Activated CD4-positive, alpha-beta T cell treated with anti-CD3 and anti-CD28 coated beads, Interleukin-2, amount 10 ng/mL, durations not matched to agents 7 days and 5 days (primary cell): ENCODE measurements at regions not wholly inside any gene's neighbourhood (a gene's known extent, or its start where the extent isn't known, plus 50 kb on each side); places are given as distances from the start of the nearest gene placed in this dataset.

Experiments used
- CTCF ChIA-PET: fragments of 350-600 bp; sonication (Branson Sonifier 250); formaldehyde crosslinking; loops from one replicate; lab custom pipeline; 2021; ENCODE audit warnings: antibody characterized with exemption; lab: Charles Lee
- POLR2A ChIA-PET: fragments of 350-600 bp; sonication (Branson Sonifier 250); formaldehyde crosslinking; loops from one replicate; lab custom pipeline; 2021; ENCODE audit warnings: antibody characterized with exemption; lab: Charles Lee
- DNase-seq: peaks from one replicate; pipeline ENCODE4 v3.0.0-alpha.2; 2020
- H3K27ac Mint-ChIP-seq: one replicate; pipeline ENCODE4 v1.8.0; 2021; ENCODE audit warnings: mild to moderate bottlenecking, moderate library complexity, mixed read lengths
- H3K27me3 Mint-ChIP-seq: one replicate; pipeline ENCODE4 v1.8.0; 2021; ENCODE audit warnings: mixed read lengths
- H3K36me3 Mint-ChIP-seq: one replicate; pipeline ENCODE4 v1.8.0; 2021; ENCODE audit warnings: low read depth, mixed read lengths
- H3K4me1 Mint-ChIP-seq: one replicate; pipeline ENCODE4 v1.8.0; 2021; ENCODE audit warnings: mixed read lengths
- H3K4me3 Mint-ChIP-seq: one replicate; pipeline ENCODE4 v1.8.0; 2021; ENCODE audit warnings: mild to moderate bottlenecking, moderate library complexity, mixed read lengths
- H3K9me3 Mint-ChIP-seq: one replicate; pipeline ENCODE4 v1.8.0; 2021; ENCODE audit warnings: mixed read lengths

DNA sequence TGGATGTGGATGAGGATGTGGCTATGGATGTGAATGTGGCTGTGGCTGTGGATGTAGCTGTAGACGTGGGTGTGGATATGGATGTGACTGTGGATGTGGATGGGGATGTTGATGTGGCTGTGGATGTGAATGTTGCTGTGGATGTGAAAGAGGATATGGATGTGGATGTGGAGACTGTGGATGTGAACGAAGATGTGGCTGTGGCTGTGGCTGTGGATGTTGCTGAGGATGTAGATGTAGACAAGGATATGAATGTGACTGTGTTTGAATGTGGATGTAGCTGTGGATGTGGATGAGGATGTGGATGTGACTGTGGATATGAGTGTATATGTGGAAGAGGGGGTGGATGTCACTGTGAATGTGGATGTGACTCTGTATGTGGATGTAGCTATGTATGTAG, 884.6 kb upstream of the CHAC2 start:
- Mint-ChIP-seq H3K27ac (no peak overlapping the region), H3K9me3 (peaks cover 2% of the 10 kb centered on the region), H3K36me3 (no peaks in the 10 kb centered on the region), H3K27me3 (no peaks in the 10 kb centered on the region), H3K4me3 (no peak overlapping the region), H3K4me1 (no peaks in the 10 kb centered on the region)
- CTCF ChIA-PET: no interaction called here
- POLR2A ChIA-PET: no interaction called here
- no peak for DNase-seq

DNA sequence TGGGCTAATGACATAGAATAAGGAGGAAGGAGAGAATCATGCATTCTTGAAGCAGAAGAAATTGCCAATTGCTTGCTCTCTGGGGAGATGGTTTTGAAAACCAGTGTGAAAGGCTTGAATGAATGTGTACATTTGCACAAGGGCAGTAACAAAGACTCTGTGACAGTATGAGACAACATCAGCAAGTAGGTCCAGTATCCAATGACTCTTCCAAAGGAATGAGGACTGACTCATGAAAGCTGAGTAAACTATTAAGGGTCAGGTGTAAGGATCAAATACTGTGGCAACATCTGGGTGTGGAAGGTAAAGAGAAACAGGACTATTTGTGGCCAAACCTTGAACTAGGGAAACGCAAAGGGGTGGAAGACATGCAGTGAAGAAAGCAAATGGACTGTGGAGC, 886.0 kb upstream of the CHAC2 start:
- Mint-ChIP-seq H3K9me3 (no peaks in the 10 kb centered on the region), H3K4me1 (no peaks in the 10 kb centered on the region), H3K36me3 (no peaks in the 10 kb centered on the region), H3K27me3 (no peaks in the 10 kb centered on the region), H3K27ac (no peak overlapping the region), H3K4me3 (no peak overlapping the region)
- ChIA-PET CTCF (no interaction called here), POLR2A (no interaction called here)
- no peak for DNase-seq

DNA sequence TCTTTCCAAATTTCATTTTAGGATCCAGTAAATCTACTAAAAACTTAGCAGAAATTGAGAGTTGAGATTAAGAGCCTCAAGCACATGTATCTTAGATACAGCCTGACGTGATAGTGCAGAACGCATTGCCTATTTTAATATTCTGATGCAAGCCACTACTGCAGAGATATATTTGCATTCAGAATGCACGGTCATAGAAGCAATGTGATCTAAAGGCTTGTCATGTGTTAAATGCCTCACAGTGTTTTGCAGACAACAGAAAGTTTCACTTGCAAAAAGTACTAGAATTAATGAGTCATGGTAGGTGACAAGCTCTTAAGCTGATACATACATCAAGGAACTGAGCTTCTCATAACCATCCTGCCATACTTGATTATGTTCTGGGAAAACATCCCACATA, 886.7 kb upstream of the CHAC2 start:
- no peak for DNase-seq
- Mint-ChIP-seq H3K4me1 (no peaks in the 10 kb centered on the region), H3K9me3 (no peaks in the 10 kb centered on the region), H3K36me3 (no peaks in the 10 kb centered on the region), H3K27ac (no peak overlapping the region), H3K4me3 (no peak overlapping the region), H3K27me3 (no peaks in the 10 kb centered on the region)
- ChIA-PET CTCF (no interaction called here), POLR2A (no interaction called here)

DNA sequence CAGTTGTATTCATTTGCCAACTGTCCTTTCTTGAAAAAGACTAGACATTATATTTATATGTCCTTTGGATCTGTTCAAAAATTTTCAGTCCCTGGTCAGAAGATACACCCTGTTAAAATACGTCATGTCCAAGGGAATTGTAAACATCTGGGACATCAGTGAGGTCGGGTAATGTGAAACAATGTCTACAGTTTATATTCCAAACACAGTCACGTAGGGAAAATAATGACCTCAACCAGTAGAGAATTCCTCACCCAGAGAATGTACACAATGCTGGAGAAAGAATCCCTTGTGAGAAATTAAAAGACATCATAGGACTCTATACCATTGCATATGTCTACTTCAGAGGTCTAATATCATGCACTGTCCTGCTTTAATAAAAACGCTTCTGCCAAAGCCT, 888.0 kb upstream of the CHAC2 start:
- no peaks in the 10 kb centered on the region for H3K36me3 Mint-ChIP-seq
- H3K4me3 Mint-ChIP-seq: no peak overlapping the region
- no peaks in the 10 kb centered on the region for H3K9me3 Mint-ChIP-seq
- ChIA-PET POLR2A (no interaction called here), CTCF (no interaction called here)
- no peak overlapping the region for H3K27ac Mint-ChIP-seq
- no peaks in the 10 kb centered on the region for H3K27me3 Mint-ChIP-seq
- DNase-seq: no peak
- no peaks in the 10 kb centered on the region for H3K4me1 Mint-ChIP-seq

DNA sequence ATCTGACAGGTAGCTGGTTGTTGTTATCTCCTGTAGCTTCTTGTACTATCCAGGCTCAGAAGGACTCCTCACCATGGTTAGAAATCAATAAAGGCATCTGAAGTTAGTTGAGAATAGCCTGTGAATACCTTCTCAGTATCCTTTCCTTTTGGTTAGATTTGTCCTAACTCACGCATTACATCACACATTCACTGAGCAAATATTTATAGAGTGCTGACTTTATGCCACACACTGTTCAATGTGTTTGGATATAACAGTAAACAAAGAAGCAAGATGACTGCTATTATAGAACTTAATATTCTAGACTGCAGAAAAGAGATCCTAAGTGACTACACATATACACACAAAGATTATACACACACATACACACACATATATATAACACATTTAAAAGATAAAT, 889.9 kb upstream of the CHAC2 start:
- no peaks in the 10 kb centered on the region for H3K4me1 Mint-ChIP-seq
- H3K27me3 Mint-ChIP-seq: no peaks in the 10 kb centered on the region
- H3K9me3 Mint-ChIP-seq: no peaks in the 10 kb centered on the region
- H3K36me3 Mint-ChIP-seq: no peaks in the 10 kb centered on the region
- ChIA-PET CTCF (no interaction called here), POLR2A (no interaction called here)
- H3K27ac Mint-ChIP-seq: no peak overlapping the region
- DNase-seq: no peak
- no peak overlapping the region for H3K4me3 Mint-ChIP-seq

DNA sequence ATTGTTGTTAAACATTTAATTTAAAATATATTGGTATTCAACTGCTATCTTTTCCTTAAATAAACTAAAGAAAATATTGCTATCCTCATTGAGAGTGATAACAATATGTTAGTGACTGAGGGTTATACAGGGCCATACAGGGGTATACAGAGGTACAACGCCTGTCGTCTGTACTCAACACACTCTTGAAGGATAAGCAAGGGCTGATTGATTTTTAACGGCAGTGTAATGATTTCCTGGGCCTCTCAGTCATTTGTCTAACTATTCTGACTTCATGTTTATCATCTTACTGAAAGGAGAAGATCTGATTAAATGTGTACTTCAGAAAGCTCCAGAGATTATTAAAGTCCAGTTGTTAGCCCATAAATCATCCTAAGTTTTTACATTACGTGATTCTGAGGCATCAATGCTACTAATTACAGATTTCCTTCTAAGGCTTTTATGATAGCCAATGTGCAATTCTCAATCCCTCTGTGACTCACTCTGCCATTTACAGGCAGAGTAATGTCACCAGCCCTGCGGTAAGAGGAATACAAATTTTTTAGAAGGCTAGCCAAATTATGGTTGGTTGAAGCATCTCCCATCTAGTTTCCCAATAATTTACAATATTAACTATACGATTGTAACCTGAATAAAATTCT, 893.0 kb upstream of the CHAC2 start:
- Mint-ChIP-seq H3K27me3 (no peaks in the 10 kb centered on the region), H3K4me1 (no peaks in the 10 kb centered on the region), H3K4me3 (no peak overlapping the region), H3K27ac (no peak overlapping the region), H3K36me3 (no peaks in the 10 kb centered on the region), H3K9me3 (no peaks in the 10 kb centered on the region)
- ChIA-PET CTCF (no interaction called here), POLR2A (no interaction called here)
- DNase-seq: no peak

DNA sequence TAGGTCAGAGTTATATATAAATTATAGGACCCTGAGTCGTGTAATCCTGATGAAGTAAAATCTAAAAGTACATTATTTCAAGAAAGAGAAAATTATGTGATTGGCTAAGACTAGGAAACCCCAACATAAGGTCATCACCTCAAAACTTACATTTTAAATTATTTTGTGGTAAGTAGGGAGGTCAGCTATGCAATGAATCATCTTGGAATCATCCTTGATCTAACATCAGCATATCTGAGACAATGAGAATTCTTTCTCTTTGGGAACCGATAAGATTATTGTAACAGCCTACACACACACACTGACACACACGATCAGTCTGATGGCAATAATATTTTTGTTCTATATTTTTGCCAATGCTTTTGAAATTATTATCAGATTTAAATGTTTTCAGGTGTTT, 904.8 kb upstream of the CHAC2 start:
- H3K36me3 Mint-ChIP-seq: no peaks in the 10 kb centered on the region
- no peak overlapping the region for H3K4me3 Mint-ChIP-seq
- ChIA-PET CTCF (no interaction called here), POLR2A (no interaction called here)
- no peaks in the 10 kb centered on the region for H3K4me1 Mint-ChIP-seq
- H3K27me3 Mint-ChIP-seq: no peaks in the 10 kb centered on the region
- H3K27ac Mint-ChIP-seq: no peak overlapping the region
- no peak for DNase-seq
- no peaks in the 10 kb centered on the region for H3K9me3 Mint-ChIP-seq

DNA sequence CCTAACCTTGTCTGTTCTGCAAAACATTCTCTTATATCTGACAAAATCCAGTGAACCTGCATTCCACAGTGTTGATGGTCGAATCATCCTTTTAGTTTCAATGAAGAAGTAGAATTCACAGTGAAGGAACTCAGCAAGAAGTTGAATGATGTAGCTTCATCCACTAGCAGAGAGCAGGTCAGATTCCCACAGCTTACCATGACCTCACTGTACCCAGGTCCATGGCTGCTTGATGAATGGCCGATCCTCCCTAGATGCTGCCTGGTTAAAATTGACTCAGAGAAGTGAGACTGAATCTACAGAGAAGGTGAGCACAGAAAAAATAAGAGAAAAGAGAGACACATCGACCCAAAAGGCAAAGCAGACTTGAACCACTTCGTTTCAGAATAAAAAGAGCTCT, 906.0 kb upstream of the CHAC2 start:
- no peak for DNase-seq
- no peaks in the 10 kb centered on the region for H3K9me3 Mint-ChIP-seq
- H3K36me3 Mint-ChIP-seq: no peaks in the 10 kb centered on the region
- H3K4me3 Mint-ChIP-seq: no peak overlapping the region
- H3K27ac Mint-ChIP-seq: no peak overlapping the region
- POLR2A ChIA-PET: no interaction called here
- CTCF ChIA-PET: no interaction called here
- H3K27me3 Mint-ChIP-seq: no peaks in the 10 kb centered on the region
- no peaks in the 10 kb centered on the region for H3K4me1 Mint-ChIP-seq

DNA sequence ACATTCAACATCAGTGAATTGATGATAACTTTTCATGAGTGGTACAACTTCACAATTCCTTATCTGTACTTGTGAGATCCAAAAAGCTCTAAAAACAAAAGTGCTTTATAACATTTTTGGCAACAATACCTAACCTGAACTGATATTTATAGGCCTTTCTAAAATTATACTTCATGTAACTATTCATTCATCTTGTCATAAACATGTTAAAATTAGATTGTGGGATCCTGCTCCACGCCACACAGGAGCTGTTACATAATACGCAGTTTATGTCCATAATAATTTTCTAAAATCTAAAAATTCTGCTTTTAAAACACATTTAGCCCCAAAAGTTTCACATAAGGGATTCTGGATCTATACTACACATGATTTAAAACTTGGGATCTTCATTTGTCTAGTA, 908.5 kb upstream of the CHAC2 start:
- H3K27ac Mint-ChIP-seq: no peak overlapping the region
- no peaks in the 10 kb centered on the region for H3K27me3 Mint-ChIP-seq
- no peak for DNase-seq
- H3K4me3 Mint-ChIP-seq: no peak overlapping the region
- CTCF ChIA-PET: no interaction called here
- no peaks in the 10 kb centered on the region for H3K9me3 Mint-ChIP-seq
- H3K4me1 Mint-ChIP-seq: no peaks in the 10 kb centered on the region
- H3K36me3 Mint-ChIP-seq: no peaks in the 10 kb centered on the region
- POLR2A ChIA-PET: no interaction called here

DNA sequence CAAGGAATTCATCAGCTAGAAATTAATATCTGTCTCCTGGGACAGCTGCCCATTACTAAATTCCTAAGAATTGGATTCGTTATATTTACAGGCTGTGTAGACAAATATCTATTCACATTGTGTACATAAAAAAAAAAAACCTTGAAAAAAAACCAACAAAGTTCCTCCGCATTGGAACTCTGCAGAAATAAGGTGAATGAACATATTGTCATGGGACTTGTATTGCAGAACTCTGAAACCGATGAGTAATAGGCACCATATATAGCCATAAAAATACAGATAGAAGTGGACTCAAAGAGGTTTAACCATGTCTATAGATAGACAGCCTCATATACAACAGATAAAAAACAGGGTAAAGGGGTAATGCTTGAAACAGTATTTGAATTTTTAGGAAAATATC, 909.9 kb upstream of the CHAC2 start:
- Mint-ChIP-seq H3K27me3 (no peaks in the 10 kb centered on the region), H3K27ac (no peak overlapping the region), H3K4me3 (no peak overlapping the region), H3K4me1 (no peaks in the 10 kb centered on the region), H3K36me3 (no peaks in the 10 kb centered on the region), H3K9me3 (peaks cover 6% of the 10 kb centered on the region)
- DNase-seq: no peak
- ChIA-PET CTCF (no interaction called here), POLR2A (no interaction called here)

DNA sequence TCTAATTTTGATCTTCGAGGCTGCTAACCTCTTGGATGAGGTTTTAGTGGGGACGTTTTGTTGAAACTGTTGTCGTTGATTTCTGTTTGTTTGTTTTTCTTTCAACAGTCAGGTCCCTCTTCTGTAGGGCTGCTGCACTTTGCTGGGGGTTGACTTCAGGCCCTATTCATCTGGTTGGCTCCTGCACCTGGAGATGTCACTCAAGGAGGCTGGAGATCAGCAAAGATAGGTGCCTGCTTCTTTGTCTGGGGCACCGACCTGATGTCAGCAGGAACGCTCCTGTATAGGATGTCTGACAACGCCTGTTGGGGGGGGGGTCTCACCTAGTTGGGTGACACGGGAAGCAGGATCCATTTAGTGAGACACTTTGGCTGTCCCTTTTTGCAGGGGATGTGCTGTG, 915.6 kb upstream of the CHAC2 start:
- no peak overlapping the region for H3K4me3 Mint-ChIP-seq
- DNase-seq: no peak
- no peaks in the 10 kb centered on the region for H3K27me3 Mint-ChIP-seq
- CTCF ChIA-PET: no interaction called here
- POLR2A ChIA-PET: no interaction called here
- no peaks in the 10 kb centered on the region for H3K4me1 Mint-ChIP-seq
- no peaks in the 10 kb centered on the region for H3K36me3 Mint-ChIP-seq
- H3K9me3 Mint-ChIP-seq: peaks cover 16% of the 10 kb centered on the region
- no peak overlapping the region for H3K27ac Mint-ChIP-seq

DNA sequence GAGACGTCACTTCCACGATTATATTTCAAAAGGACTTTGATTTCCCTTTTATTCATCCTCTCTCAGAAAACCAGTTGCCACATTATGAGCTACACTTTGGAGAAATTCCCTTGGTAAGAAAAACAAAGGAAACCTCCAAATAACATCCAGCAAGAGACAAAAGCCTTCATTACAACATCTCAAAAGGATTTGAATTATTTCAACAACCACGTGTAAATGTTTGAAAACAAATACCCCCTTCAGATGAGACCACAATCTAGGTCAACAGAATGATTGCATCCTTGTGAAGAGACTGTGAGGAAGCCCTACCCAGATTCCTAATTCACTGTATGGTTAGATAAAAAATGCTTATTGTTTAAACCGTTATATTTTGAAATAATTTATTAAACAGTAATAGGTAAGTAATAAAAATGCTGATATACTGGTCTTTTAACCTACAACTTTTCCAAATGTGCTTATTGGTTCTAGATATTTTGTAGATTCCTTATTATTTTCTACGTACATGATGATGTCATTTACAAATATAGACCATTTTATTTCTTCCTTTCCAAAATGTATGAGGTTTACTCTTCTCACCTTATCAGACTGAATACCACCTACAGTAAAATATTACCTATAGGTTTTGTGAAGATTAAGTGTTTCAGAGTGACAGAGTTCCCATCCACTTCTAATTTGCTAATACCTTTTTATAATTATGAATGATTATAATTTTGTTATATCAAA, 922.7 kb upstream of the CHAC2 start:
- Mint-ChIP-seq H3K27me3 (no peaks in the 10 kb centered on the region), H3K9me3 (peaks cover 6% of the 10 kb centered on the region), H3K4me3 (no peak overlapping the region), H3K36me3 (no peaks in the 10 kb centered on the region), H3K4me1 (no peaks in the 10 kb centered on the region), H3K27ac (no peak overlapping the region)
- no peak for DNase-seq
- ChIA-PET POLR2A (no interaction called here), CTCF (no interaction called here)

DNA sequence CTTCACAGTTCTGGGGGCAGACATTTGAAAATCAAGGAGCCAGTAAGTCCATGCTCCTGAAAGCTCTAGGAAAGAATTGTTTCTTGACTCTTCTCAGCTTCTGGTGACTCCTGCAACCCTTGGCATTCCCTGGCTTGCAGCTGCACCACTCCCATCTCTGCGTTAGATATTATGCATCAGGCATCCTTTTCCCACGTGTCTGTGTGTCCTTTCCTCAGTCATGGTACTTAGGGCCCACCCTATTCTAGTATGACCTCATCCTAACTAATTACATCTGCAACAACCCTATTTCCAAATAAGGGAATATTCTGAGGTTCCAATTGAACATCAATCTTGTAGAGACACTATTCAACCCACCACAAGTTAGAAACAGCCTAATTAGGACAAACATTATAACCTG, 931.7 kb upstream of the CHAC2 start:
- Mint-ChIP-seq H3K4me3 (no peak overlapping the region), H3K36me3 (no peaks in the 10 kb centered on the region), H3K27ac (no peak overlapping the region), H3K9me3 (peaks cover 4% of the 10 kb centered on the region), H3K4me1 (no peaks in the 10 kb centered on the region), H3K27me3 (no peaks in the 10 kb centered on the region)
- ChIA-PET CTCF (no interaction called here), POLR2A (no interaction called here)
- DNase-seq: no peak

DNA sequence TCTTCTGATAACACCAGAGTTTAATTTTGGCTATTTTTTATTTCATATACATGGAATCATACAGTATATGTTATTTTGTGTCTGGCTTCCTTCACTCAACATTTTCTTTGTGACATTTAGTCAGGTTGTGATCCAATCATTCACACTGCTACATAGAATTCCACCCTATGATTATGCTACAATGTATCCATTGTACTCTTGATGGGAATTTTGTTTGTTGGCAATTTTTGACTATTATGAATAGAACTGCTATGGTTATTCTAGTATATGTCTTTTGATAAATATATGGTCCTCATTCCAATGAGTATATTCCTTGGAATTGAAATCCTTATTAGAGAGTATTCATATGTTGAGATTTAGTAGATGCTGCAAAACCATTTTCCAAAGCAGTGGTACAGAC, 936.4 kb upstream of the CHAC2 start:
- H3K27me3 Mint-ChIP-seq: no peaks in the 10 kb centered on the region
- no peaks in the 10 kb centered on the region for H3K36me3 Mint-ChIP-seq
- no peak for DNase-seq
- no peak overlapping the region for H3K4me3 Mint-ChIP-seq
- ChIA-PET POLR2A (no interaction called here), CTCF (no interaction called here)
- H3K27ac Mint-ChIP-seq: no peak overlapping the region
- H3K4me1 Mint-ChIP-seq: no peaks in the 10 kb centered on the region
- peaks cover 3% of the 10 kb centered on the region for H3K9me3 Mint-ChIP-seq
